SK-N-SH treated with all-trans-retinoic acid at 6 μM for 48 hours (cell line): ENCODE measurements at regions not wholly inside any gene's neighbourhood (a gene's known extent, or its start where the extent isn't known, plus 50 kb on each side); places are given as distances from the start of the nearest gene placed in this dataset.

Experiments
- ESRRG ChIP-seq: fragments of 250-450 bp; sonication (Bioruptor Pico); IDR thresholded peaks from 2 replicates; pipeline ENCODE4 v1.6.1; 2021; ENCODE audit warnings: mild to moderate bottlenecking
- TOX ChIP-seq: fragments of 250-450 bp; sonication (Bioruptor Pico); IDR thresholded peaks from 2 replicates; pipeline ENCODE4 v1.8.0; 2021; ENCODE audit warnings: mild to moderate bottlenecking, moderate library complexity, borderline replicate concordance
- ZNF8 ChIP-seq: fragments of 450-650 bp; formaldehyde crosslinking; IDR thresholded peaks from 2 replicates; pipeline ENCODE4 v1.5.0; 2020; ENCODE audit warnings: mild to moderate bottlenecking, moderate library complexity
- TF ChIP-seq, protein P1 (sequence below): fragments of 250-450 bp; sonication (Bioruptor Pico); IDR thresholded peaks from 2 replicates; pipeline ENCODE4 v1.5.1; 2020; ENCODE audit warnings: low read depth, mild to moderate bottlenecking, moderate library complexity
- TF ChIP-seq, protein P2 (sequence below): fragments of 250-450 bp; sonication (Bioruptor Pico); IDR thresholded peaks from 2 replicates; pipeline ENCODE4 v1.8.0; 2021; ENCODE audit warnings: low read depth, mild to moderate bottlenecking, moderate library complexity, borderline replicate concordance

DNA sequence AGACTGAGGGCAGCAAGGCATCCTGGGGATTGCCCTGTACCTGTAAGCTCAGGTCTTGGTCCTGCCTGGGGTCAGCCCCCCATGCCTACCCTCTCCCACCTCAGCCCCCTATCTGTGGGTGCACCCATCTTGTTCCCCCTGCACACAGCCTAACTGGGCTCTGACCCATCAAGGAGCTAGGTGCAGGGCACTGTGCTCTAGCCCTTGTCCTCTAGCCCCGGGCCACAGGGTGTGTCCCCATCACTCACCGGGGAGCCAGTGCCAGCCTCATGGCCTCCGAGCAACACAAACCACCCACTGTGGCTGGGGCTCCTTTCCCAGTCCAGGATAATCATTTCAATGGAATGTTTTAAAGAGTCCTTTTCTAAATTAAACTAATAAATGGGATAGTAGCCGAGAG, 293.9 kb upstream of the PLET1 start:
- TF ChIP-seq ESRRG (CRISPR knock-in tag) (no peak), ZNF8 (CRISPR knock-in tag) (no peak), TOX (CRISPR knock-in tag) (no peak)
- TF ChIP-seq, protein P1, sequence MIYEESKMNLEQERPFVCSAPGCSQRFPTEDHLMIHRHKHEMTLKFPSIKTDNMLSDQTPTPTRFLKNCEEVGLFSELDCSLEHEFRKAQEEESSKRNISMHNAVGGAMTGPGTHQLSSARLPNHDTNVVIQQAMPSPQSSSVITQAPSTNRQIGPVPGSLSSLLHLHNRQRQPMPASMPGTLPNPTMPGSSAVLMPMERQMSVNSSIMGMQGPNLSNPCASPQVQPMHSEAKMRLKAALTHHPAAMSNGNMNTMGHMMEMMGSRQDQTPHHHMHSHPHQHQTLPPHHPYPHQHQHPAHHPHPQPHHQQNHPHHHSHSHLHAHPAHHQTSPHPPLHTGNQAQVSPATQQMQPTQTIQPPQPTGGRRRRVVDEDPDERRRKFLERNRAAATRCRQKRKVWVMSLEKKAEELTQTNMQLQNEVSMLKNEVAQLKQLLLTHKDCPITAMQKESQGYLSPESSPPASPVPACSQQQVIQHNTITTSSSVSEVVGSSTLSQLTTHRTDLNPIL: no peak
- TF ChIP-seq, protein P2, sequence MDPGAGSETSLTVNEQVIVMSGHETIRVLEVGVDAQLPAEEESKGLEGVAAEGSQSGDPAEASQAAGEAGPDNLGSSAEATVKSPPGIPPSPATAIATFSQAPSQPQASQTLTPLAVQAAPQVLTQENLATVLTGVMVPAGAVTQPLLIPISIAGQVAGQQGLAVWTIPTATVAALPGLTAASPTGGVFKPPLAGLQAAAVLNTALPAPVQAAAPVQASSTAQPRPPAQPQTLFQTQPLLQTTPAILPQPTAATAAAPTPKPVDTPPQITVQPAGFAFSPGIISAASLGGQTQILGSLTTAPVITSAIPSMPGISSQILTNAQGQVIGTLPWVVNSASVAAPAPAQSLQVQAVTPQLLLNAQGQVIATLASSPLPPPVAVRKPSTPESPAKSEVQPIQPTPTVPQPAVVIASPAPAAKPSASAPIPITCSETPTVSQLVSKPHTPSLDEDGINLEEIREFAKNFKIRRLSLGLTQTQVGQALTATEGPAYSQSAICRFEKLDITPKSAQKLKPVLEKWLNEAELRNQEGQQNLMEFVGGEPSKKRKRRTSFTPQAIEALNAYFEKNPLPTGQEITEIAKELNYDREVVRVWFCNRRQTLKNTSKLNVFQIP (CRISPR knock-in tag): no peak
